HAP-1 (cell line): ENCODE measurements at regions not wholly inside any gene's neighbourhood (a gene's known extent, or its start where the extent isn't known, plus 50 kb on each side); places are given as distances from the start of the nearest gene placed in this dataset.

Source experiments
- DNase-seq, 2 experiments: peaks; one replicate each; pipeline ENCODE4 v3.0.0-alpha.2; 2016 to 2020; ENCODE audit warnings: low spot score in 2 of 2
- H3K27me3 ChIP-seq: fragments of 250-450 bp; sonication (Bioruptor Pico); 2 replicates; pipeline ENCODE4 v1.5.1; 2020; ENCODE audit warnings: low read depth, mild to moderate bottlenecking, moderate library complexity
- H3K36me3 ChIP-seq: fragments of 250-450 bp; sonication (Bioruptor Pico); replicated peaks from 2 replicates; pipeline ENCODE4 v1.5.1; 2020; ENCODE audit warnings: mild to moderate bottlenecking
- H3K4me1 ChIP-seq: fragments of 250-450 bp; sonication (Bioruptor Pico); 2 replicates; pipeline ENCODE4 v1.5.1; 2020; ENCODE audit warnings: mild to moderate bottlenecking
- H3K4me3 ChIP-seq: fragments of 250-450 bp; sonication (Bioruptor Pico); 2 replicates; pipeline ENCODE4 v1.5.1; 2020; ENCODE audit warnings: mild to moderate bottlenecking, moderate library complexity
- H3K9me3 ChIP-seq: fragments of 250-450 bp; sonication (Bioruptor Pico); 2 replicates; pipeline ENCODE4 v1.5.1; 2020; ENCODE audit warnings: mild to moderate bottlenecking, moderate library complexity
- in situ Hi-C: fragments of 300-500 bp; cut with MboI; formaldehyde crosslinking; loops from 3 replicates; pipeline ENCODE4 v1.14.3; 2020; ENCODE audit warnings: low sequenced_read_pairs, inconsistent platforms, mixed read lengths

- no peaks in the 10 kb centered on the region; the same call in 1 of the 2 replicates for H3K27me3 ChIP-seq
- in situ Hi-C loops = no loop called here
- H3K9me3 ChIP-seq = no peaks in the 10 kb centered on the region
- H3K4me3 ChIP-seq = no peak overlapping the region
- H3K36me3 ChIP-seq = no peaks in the 10 kb centered on the region
- DNase-seq = no peak
- no peaks in the 10 kb centered on the region for H3K4me1 ChIP-seq
These were observed 441.9 kb upstream of the MDFIC2 start for GRCh38 chr3:70754314-70754713.

DNA sequence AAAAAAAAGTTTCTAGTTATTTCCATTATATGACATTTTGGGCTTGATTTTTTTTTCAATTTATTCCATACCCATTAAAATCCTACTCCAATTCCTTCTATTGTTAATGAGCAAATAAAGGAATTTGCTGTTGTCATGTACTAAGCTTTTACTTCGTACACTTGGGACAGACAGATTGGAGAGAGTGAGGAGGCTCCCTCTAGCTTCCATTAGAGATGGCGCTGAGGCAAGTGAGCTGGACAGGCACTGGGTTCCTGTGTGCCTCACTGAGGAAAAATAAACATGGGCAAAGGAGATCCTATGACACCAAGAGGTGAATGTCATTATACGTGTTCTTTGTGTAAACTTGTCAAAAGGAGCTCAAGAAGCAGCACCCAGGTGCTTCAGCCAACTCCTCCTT lies 441.1 kb upstream of the MDFIC2 start:
- no peaks in the 10 kb centered on the region for H3K4me1 ChIP-seq
- peak; percentile 7 to 18 for DNase-seq
- H3K27me3 ChIP-seq = no peaks in the 10 kb centered on the region; the same call in 1 of the 2 replicates
- no peak overlapping the region for H3K4me3 ChIP-seq
- H3K36me3 ChIP-seq = no peaks in the 10 kb centered on the region
- H3K9me3 ChIP-seq = no peaks in the 10 kb centered on the region
- in situ Hi-C loops = no loop called here

DNA sequence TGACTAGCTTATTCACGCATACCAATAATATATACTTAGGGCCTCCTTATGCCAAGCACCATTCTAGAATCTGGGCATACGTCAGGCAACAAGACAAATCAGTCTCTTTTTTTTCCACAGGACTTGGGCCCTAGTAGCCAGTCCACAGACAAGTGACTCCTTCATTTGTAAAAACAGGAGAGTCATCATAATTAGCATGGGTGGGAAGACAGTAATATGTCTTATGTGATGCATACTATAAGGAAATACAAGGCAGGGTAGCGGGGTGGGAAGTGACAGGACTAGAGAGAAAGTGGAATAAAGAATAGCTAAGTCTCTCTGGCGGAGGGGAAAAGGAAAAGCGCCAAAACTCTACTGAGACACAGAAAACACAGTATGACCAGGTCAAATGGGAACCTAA lies 439.6 kb upstream of the MDFIC2 start:
- DNase-seq = no peak
- Histone ChIP-seq H3K4me3 (no peak overlapping the region), H3K4me1 (no peaks in the 10 kb centered on the region), H3K36me3 (no peaks in the 10 kb centered on the region), H3K27me3 (no peaks in the 10 kb centered on the region), H3K9me3 (no peaks in the 10 kb centered on the region)
- in situ Hi-C loops = no loop called here

DNA sequence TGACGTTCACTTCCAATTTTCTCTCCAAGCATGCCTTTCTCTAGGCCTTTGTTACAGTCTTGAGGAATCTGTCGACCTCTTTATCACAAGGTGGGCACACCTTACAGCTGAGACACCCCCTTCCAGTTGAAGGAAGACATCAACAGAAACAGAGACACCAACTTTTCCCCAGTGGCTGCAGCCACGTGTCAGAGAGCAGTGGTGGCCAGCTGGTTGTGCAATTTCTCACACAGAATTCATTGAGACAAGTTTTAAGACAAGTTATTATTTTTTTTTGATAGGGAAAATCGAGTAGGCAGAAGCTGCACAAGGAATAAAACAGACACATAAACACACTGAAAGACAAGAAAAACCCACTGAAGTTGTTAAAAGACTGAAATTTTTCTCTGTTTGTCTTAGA lies 436.7 kb upstream of the MDFIC2 start:
- in situ Hi-C loops = no loop called here
- no peaks in the 10 kb centered on the region for H3K4me1 ChIP-seq
- DNase-seq = no peak
- no peaks in the 10 kb centered on the region for H3K9me3 ChIP-seq
- no peak overlapping the region for H3K4me3 ChIP-seq
- H3K27me3 ChIP-seq = no peaks in the 10 kb centered on the region
- no peaks in the 10 kb centered on the region for H3K36me3 ChIP-seq

DNA sequence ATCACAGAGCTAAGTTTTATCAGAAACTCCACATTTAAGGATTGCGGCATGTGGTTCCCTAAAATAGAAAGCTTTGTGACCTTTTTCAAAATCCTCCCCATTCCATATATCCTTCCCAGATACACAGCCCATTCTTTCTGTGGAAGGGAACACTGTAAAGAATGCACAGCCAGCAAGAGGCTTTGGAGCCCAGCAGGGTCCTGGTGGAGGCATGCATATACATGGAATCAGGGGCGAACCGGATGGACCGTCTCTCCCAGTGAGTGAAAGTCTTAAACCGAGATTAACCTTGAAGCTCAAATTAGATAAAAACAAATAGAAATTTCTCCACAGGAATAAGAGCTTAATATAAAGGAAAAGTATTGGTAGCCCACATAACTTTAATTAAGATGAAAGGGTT lies 436.2 kb upstream of the MDFIC2 start:
- Histone ChIP-seq H3K27me3 (no peaks in the 10 kb centered on the region), H3K4me1 (no peaks in the 10 kb centered on the region), H3K4me3 (no peak overlapping the region), H3K36me3 (no peaks in the 10 kb centered on the region), H3K9me3 (no peaks in the 10 kb centered on the region)
- in situ Hi-C loops = no loop called here
- no peak for DNase-seq

DNA sequence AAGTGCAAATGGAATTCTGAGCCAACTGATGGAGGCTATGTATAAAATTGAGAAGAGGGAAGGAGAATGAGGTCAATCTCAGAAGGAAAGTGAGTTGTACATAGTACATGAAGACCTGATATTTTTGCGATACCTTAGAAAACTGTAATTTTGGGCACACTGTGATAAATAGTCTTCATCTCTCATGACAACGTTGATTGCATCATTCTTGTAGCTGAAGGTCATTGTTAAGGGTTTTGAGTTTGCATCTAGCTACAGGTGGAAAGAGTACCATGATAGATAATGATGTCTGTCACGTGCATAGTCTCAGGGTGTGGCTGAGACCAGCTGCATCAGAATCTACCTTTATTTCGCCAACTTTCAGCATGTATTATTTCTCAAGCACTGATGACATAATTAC lies 435.4 kb upstream of the MDFIC2 start:
- no peaks in the 10 kb centered on the region for H3K27me3 ChIP-seq
- H3K36me3 ChIP-seq = no peaks in the 10 kb centered on the region
- no peak for DNase-seq
- in situ Hi-C loops = no loop called here
- no peaks in the 10 kb centered on the region for H3K4me1 ChIP-seq
- H3K9me3 ChIP-seq = no peaks in the 10 kb centered on the region
- H3K4me3 ChIP-seq = no peak overlapping the region

GRCh38 chr3:70744536-70744935 lies 432.1 kb upstream of the MDFIC2 start:
- in situ Hi-C loops = no loop called here
- no peaks in the 10 kb centered on the region for H3K36me3 ChIP-seq
- no peak overlapping the region for H3K4me3 ChIP-seq
- no peaks in the 10 kb centered on the region for H3K27me3 ChIP-seq
- H3K4me1 ChIP-seq = peaks cover 5% of the 10 kb centered on the region; the same call in 1 of the 2 replicates
- no peak for DNase-seq
- no peaks in the 10 kb centered on the region for H3K9me3 ChIP-seq

DNA sequence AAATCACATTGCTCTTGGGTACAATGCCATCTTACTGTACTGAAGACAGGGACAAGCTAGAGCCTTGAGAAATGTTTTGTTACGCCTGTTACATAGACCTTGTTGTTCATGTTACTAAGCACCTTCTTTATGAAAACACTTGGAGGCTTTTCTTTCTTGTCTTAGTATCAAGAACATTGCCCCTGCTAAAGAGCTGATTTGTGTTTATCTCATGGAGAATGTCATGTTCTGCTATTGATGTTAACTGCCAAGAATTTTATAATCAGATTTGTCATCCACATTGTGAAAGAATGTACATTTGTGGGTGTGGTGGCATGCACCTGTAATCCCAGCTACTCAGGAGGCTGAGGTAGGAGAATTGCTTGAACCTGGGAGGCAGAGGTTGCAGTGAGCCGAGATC lies 431.3 kb upstream of the MDFIC2 start:
- Histone ChIP-seq H3K36me3 (no peaks in the 10 kb centered on the region), H3K4me1 (peaks cover 5% of the 10 kb centered on the region; the same call in 1 of the 2 replicates), H3K27me3 (no peaks in the 10 kb centered on the region), H3K9me3 (no peaks in the 10 kb centered on the region), H3K4me3 (no peak overlapping the region)
- no peak for DNase-seq
- in situ Hi-C loops = no loop called here

- Histone ChIP-seq H3K4me3 (no peak overlapping the region), H3K27me3 (no peaks in the 10 kb centered on the region), H3K9me3 (no peaks in the 10 kb centered on the region), H3K36me3 (no peaks in the 10 kb centered on the region), H3K4me1 (peaks cover 5% of the 10 kb centered on the region; the same call in 1 of the 2 replicates)
- in situ Hi-C loops = no loop called here
- DNase-seq = no peak
These were observed 429.6 kb upstream of the MDFIC2 start for GRCh38 chr3:70742081-70742480.

DNA sequence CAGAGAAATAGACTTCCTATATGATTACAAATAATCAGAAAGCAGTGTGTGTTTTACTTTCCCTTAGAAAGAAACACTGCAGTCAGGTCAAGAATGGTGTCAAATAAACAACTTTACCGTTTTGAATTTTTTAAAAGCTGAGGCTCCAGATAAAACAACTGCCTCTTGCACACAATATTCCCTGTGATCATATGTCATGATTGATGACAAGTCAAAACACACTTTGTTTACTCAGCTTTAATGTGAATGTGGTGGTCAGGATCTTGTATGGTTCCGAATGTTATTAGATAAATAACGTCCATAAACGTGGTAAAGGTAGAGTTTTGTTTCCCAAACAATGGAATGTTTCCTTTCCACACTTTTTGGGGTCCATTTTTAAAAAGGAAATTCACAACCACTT lies 428.4 kb upstream of the MDFIC2 start:
- H3K36me3 ChIP-seq = no peaks in the 10 kb centered on the region
- no peak for DNase-seq
- peaks cover 5% of the 10 kb centered on the region; the same call in 1 of the 2 replicates for H3K4me1 ChIP-seq
- in situ Hi-C loops = no loop called here
- no peak overlapping the region for H3K4me3 ChIP-seq
- H3K27me3 ChIP-seq = no peaks in the 10 kb centered on the region
- H3K9me3 ChIP-seq = no peaks in the 10 kb centered on the region

DNA sequence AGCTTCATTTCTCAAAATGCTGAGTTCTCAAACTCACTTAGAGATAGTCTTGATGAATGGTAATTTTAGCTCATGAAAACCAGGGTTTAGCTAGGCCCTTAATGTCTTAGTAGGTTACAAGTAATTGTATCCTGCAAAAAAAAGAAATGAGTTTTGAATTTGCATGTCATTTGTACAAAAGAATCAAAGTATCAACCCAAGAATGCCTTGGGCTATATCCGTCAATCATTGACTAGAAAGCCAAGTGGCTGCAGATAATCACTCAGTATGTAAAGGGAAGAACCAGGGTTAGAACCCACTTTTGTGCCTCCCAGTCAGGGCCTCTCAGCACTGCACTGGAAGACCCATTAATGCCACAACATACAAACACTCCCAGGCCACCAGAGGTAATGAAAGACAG lies 427.6 kb upstream of the MDFIC2 start:
- no peak overlapping the region for H3K4me3 ChIP-seq
- H3K9me3 ChIP-seq = no peaks in the 10 kb centered on the region
- H3K36me3 ChIP-seq = no peaks in the 10 kb centered on the region
- in situ Hi-C loops = no loop called here
- DNase-seq = peak; percentile 20 to 47
- no peaks in the 10 kb centered on the region for H3K27me3 ChIP-seq
- peaks cover 5% of the 10 kb centered on the region; the same call in 1 of the 2 replicates for H3K4me1 ChIP-seq

DNA sequence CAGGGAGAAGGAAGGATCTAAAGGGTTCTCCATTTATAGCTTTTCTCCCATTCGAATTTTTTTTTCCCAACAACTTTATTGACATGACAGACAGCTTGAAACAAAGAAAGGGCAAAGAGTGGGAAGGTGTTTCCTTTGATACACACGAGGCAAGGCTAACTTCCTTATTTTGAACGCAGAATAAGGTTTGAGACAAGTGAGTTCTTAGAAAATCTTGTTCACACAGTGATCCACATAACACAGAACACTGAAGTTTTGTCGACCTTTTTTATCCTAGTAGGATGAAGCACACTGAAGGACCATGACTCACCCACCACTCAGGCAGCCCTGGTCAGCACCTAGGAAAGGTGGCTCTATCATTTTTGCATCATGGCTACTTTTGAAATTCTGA lies 425.8 kb upstream of the MDFIC2 start:
- Histone ChIP-seq H3K4me3 (no peak overlapping the region), H3K4me1 (peaks cover 5% of the 10 kb centered on the region; the same call in 1 of the 2 replicates), H3K9me3 (no peaks in the 10 kb centered on the region), H3K36me3 (no peaks in the 10 kb centered on the region), H3K27me3 (no peaks in the 10 kb centered on the region)
- in situ Hi-C loops = no loop called here
- no peak for DNase-seq

GRCh38 chr3:70737666-70738290 lies 425.3 kb upstream of the MDFIC2 start:
- H3K27me3 ChIP-seq = no peaks in the 10 kb centered on the region
- DNase-seq = no peak
- H3K4me3 ChIP-seq = no peak overlapping the region
- in situ Hi-C loops = no loop called here
- H3K36me3 ChIP-seq = no peaks in the 10 kb centered on the region
- no peaks in the 10 kb centered on the region for H3K9me3 ChIP-seq
- peaks cover 5% of the 10 kb centered on the region; the same call in 1 of the 2 replicates for H3K4me1 ChIP-seq

- no peak overlapping the region for H3K4me3 ChIP-seq
- no peaks in the 10 kb centered on the region for H3K27me3 ChIP-seq
- DNase-seq = no peak
- in situ Hi-C loops = no loop called here
- no peaks in the 10 kb centered on the region for H3K36me3 ChIP-seq
- peaks cover 8% of the 10 kb centered on the region; the same call in 1 of the 2 replicates for H3K4me1 ChIP-seq
- H3K9me3 ChIP-seq = no peaks in the 10 kb centered on the region
These were observed 423.6 kb upstream of the MDFIC2 start for GRCh38 chr3:70736009-70736408.

- Histone ChIP-seq H3K27me3 (no peaks in the 10 kb centered on the region), H3K4me3 (no peak overlapping the region), H3K9me3 (no peaks in the 10 kb centered on the region), H3K36me3 (no peaks in the 10 kb centered on the region), H3K4me1 (peaks cover 5% of the 10 kb centered on the region; the same call in 1 of the 2 replicates)
- no peak for DNase-seq
- in situ Hi-C loops = no loop called here
These were observed 422.3 kb upstream of the MDFIC2 start for GRCh38 chr3:70734756-70735155.
